Transverse colon (tissue), 4 donors: ENCODE measurements at regions not wholly inside any gene's neighbourhood (a gene's known extent, or its start where the extent isn't known, plus 50 kb on each side); places are given as distances from the start of the nearest gene placed in this dataset.

Source experiments
- DNase-seq: peaks from one replicate; pipeline ENCODE4 v3.0.0-alpha.2; 2019
- H3K27ac ChIP-seq, 4 donors: fragments of 200-600 bp; sonication (generic); 2 replicates each; pipeline ENCODE4 v1.5.1; 2016 to 2018; ENCODE audit warnings: inconsistent platforms in 4 of 4
- H3K27me3 ChIP-seq: fragments of 200-600 bp; sonication (generic); 2 replicates; pipeline ENCODE4 v1.5.1; 2017; ENCODE audit warnings: inconsistent platforms
- H3K36me3 ChIP-seq, 4 donors: fragments of 200-600 bp; sonication (generic); 2 replicates each; pipeline ENCODE4 v1.5.1; 2017 to 2019; ENCODE audit warnings: inconsistent platforms in 4 of 4
- H3K4me1 ChIP-seq, 4 donors: fragments of 200-600 bp; sonication (generic); 2 replicates each; pipeline ENCODE4 v1.5.1; 2017 to 2020; ENCODE audit warnings: inconsistent platforms in 4 of 4
- H3K4me3 ChIP-seq, 4 donors: fragments of 200-600 bp; sonication (generic); 1 replicate in 1 of 4; 2 replicates in 3 of 4; pipeline versions ENCODE4 v1.5.1 to v1.6.1; 2017 to 2019; ENCODE audit warnings: inconsistent platforms in 4 of 4
- H3K9me3 ChIP-seq, 2 donors: fragments of 200-600 bp; sonication (generic); 2 replicates each; pipeline ENCODE4 v1.5.1; 2017 to 2019; ENCODE audit warnings: inconsistent platforms in 2 of 2
- CTCF ChIP-seq, 5 experiments: fragments of 200-600 bp in 3 of 5; fragments of 450-650 bp in 2 of 5; sonication (generic) in 3 of 5; IDR thresholded peaks; 1 replicate in 2 of 5; 2 replicates in 3 of 5; pipeline ENCODE4 v1.5.1; 2016 to 2017; ENCODE audit warnings: antibody characterized with exemption in 5 of 5, inconsistent platforms in 3 of 5, mild to moderate bottlenecking in 2 of 5, moderate library complexity in 1 of 5
- EP300 ChIP-seq: sonication (generic); formaldehyde crosslinking; IDR thresholded peaks from one replicate; pipeline ENCODE4 v1.6.1; 2017; ENCODE audit warnings: antibody characterized with exemption, low read depth
- POLR2A ChIP-seq: fragments of 450-650 bp; IDR thresholded peaks from one replicate; pipeline ENCODE4 v1.6.1; 2016; ENCODE audit warnings: antibody characterized with exemption, mild to moderate bottlenecking, moderate library complexity
- POLR2AphosphoS5 ChIP-seq, 3 donors: sonication (generic); formaldehyde crosslinking; IDR thresholded peaks; one replicate each; pipeline ENCODE4 v1.6.1; 2016; ENCODE audit warnings: antibody characterized with exemption in 3 of 3
- WGBS, 2 donors: methylation state at CpG; one replicate each; pipeline ENCODE4 v1.1.5; 2018; ENCODE audit warnings: low coverage in 1 of 2; 5-methylcytosine and 5-hydroxymethylcytosine counted together
- in situ Hi-C, 4 donors: fragments of 200-750 bp; cut with MboI; loops; one replicate each; pipeline versions ENCODE4 v1.15.0 to v1.15.1; 2017; ENCODE audit warnings: low sequenced_read_pairs in 3 of 4, low pct_ligation_motif_present in 1 of 4, low pct_unique_long_range_greater_than_20kb in 1 of 4
- intact Hi-C: fragments of 100-400 bp; cut with DNase I; formaldehyde crosslinking; loops from one replicate; pipeline ENCODE4 v1.15.1; 2023; ENCODE audit warnings: low total_unique reads

- Histone ChIP-seq H3K4me1 (no peaks in the 10 kb centered on the region), H3K27ac (no peak overlapping the region), H3K36me3 (no peaks in the 10 kb centered on the region), H3K9me3 (no peaks in the 10 kb centered on the region), H3K4me3 (no peak overlapping the region), H3K27me3 (no peaks in the 10 kb centered on the region)
- intact Hi-C loops, result no loop called here
- DNase-seq, result no peak
- 26 to 27% methylated on average over 4 of the region's 4 CpGs for WGBS, 2 donors
- TF ChIP-seq EP300 (no peak), POLR2A (no peak), CTCF (IDR thresholded peaks at IDR 0.05) (no peak), POLR2AphosphoS5 (IDR thresholded peaks at IDR 0.05) (no peak)
- in situ Hi-C loops, result no loop called here
Measured at GRCh38 chr4:179750374-179750773, 2308.1 kb upstream of the AGA start.

- in situ Hi-C loops, result no loop called here
- intact Hi-C loops, result no loop called here
- 36 to 60% methylated on average over 8 of the region's 8 CpGs for WGBS, 2 donors
- TF ChIP-seq POLR2A (no peak), POLR2AphosphoS5 (IDR thresholded peaks at IDR 0.05) (no peak), CTCF (IDR thresholded peaks at IDR 0.05) (no peak)
- Histone ChIP-seq H3K27me3 (no peaks in the 10 kb centered on the region), H3K27ac (no peak overlapping the region), H3K9me3 (no peaks in the 10 kb centered on the region), H3K36me3 (no peaks in the 10 kb centered on the region), H3K4me3 (no peak overlapping the region), H3K4me1 (no peaks in the 10 kb centered on the region)
- DNase-seq, result no peak
Measured at GRCh38 chr4:179751669-179752068, 2309.4 kb upstream of the AGA start.

GRCh38 chr4:179755322-179755721 lies 2313.1 kb upstream of the AGA start:
- no peaks in the 10 kb centered on the region for H3K36me3 ChIP-seq
- no peak for DNase-seq
- H3K4me3 ChIP-seq, result no peak overlapping the region
- no peaks in the 10 kb centered on the region for H3K4me1 ChIP-seq
- no peaks in the 10 kb centered on the region for H3K27me3 ChIP-seq
- 46% methylated on average over 1 of the region's 1 CpG; no CpG with 5 or more reads in 1 of the 2 donors for WGBS, 2 donors
- no peak overlapping the region for H3K27ac ChIP-seq
- H3K9me3 ChIP-seq, result no peaks in the 10 kb centered on the region
- intact Hi-C loops, result no loop called here
- no peak for TF ChIP-seq CTCF (IDR thresholded peaks at IDR 0.05)
- TF ChIP-seq POLR2A, result no peak
- TF ChIP-seq EP300, result no peak
- TF ChIP-seq POLR2AphosphoS5 (IDR thresholded peaks at IDR 0.05), result no peak
- in situ Hi-C loops, result no loop called here

- H3K4me1 ChIP-seq, result no peaks in the 10 kb centered on the region
- no peaks in the 10 kb centered on the region for H3K9me3 ChIP-seq
- no peak for DNase-seq
- WGBS, 2 donors, result 17 to 42% methylated on average over 1 of the region's 1 CpG
- H3K4me3 ChIP-seq, result no peak overlapping the region
- no peaks in the 10 kb centered on the region for H3K27me3 ChIP-seq
- H3K27ac ChIP-seq, result no peak overlapping the region
- no peak for TF ChIP-seq CTCF (IDR thresholded peaks at IDR 0.05)
- no peak for TF ChIP-seq POLR2A
- in situ Hi-C loops, result no loop called here
- intact Hi-C loops, result no loop called here
- H3K36me3 ChIP-seq, result no peaks in the 10 kb centered on the region
Measured at GRCh38 chr4:179757641-179758040, 2315.4 kb upstream of the AGA start.
